ENCODE measurements at regions not wholly inside any gene's neighbourhood (a gene's known extent, or its start where the extent isn't known, plus 50 kb on each side); places are given as distances from the start of the nearest gene placed in this dataset.

DNA sequence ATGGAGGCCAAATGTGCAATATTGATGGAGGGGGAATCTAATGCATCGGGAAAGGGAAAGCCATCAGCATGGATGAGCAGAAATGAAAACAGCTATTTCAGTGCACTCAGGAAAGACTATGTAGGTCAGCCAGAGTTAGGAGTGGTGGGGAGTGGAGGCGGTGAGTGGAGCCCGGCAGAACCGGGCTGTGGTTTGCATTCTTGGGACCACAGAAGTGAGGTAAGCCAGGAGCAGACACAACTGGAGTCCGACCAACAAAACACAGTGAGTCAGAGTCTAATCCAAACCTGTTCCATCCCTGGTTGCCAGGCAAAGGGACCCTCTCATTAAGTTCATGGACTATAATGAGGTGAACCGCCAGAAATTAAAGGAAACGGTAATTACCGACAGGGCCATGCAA, 61.1 kb upstream of the RAB12 start:
- H3K27me3 ChIP-seq (ENCODE audit: control insufficient read depth, insufficient read depth, low read length, poor library complexity, severe bottlenecking), result no peaks in the 10 kb centered on the region
- no peaks in the 10 kb centered on the region for H3K4me1 ChIP-seq (ENCODE audit: control insufficient read depth, insufficient read depth, low read length)
- no peaks in the 10 kb centered on the region for H3K36me3 ChIP-seq (ENCODE audit: control insufficient read depth, insufficient read depth, low read length)
- Mint-ChIP-seq H3K36me3 (ENCODE audit: low read depth) (no peaks in the 10 kb centered on the region), H3K27me3 (ENCODE audit: insufficient read depth) (peaks cover 2% of the 10 kb centered on the region), H3K4me3 (no peak overlapping the region), H3K4me1 (peaks cover 6% of the 10 kb centered on the region), H3K27ac (no peak overlapping the region), H3K9me3 (no peaks in the 10 kb centered on the region)
- H3K9ac ChIP-seq (ENCODE audit: extremely low read depth, low read length, poor library complexity, severe bottlenecking), result no peak overlapping the region
- TF ChIP-seq, protein P1, sequence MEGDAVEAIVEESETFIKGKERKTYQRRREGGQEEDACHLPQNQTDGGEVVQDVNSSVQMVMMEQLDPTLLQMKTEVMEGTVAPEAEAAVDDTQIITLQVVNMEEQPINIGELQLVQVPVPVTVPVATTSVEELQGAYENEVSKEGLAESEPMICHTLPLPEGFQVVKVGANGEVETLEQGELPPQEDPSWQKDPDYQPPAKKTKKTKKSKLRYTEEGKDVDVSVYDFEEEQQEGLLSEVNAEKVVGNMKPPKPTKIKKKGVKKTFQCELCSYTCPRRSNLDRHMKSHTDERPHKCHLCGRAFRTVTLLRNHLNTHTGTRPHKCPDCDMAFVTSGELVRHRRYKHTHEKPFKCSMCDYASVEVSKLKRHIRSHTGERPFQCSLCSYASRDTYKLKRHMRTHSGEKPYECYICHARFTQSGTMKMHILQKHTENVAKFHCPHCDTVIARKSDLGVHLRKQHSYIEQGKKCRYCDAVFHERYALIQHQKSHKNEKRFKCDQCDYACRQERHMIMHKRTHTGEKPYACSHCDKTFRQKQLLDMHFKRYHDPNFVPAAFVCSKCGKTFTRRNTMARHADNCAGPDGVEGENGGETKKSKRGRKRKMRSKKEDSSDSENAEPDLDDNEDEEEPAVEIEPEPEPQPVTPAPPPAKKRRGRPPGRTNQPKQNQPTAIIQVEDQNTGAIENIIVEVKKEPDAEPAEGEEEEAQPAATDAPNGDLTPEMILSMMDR (conservative IDR thresholded peaks at IDR 0.05), result no peak
- 92 to 97% methylated on average over 6 to 8 of the region's 8 CpGs for WGBS, 2 experiments (ENCODE audit: insufficient coverage in 1 of 2, insufficient read length in 1 of 2)
- no peaks in the 10 kb centered on the region for H3K9me3 ChIP-seq (ENCODE audit: control insufficient read depth, low read length)
- no peak overlapping the region for H3K27ac ChIP-seq (ENCODE audit: low read depth, low read length)
- DNase-seq, result no peak
- no peak overlapping the region for H3K4me3 ChIP-seq (ENCODE audit: low read length)

GRCh38 chr18:8549254-8549757, 59.9 kb upstream of the RAB12 start:
- Histone ChIP-seq H3K9me3 (ENCODE audit: control insufficient read depth, low read length) (no peaks in the 10 kb centered on the region), H3K4me3 (ENCODE audit: low read length) (no peak overlapping the region), H3K27ac (ENCODE audit: low read depth, low read length) (no peak overlapping the region), H3K9ac (ENCODE audit: extremely low read depth, low read length, poor library complexity, severe bottlenecking) (no peak overlapping the region), H3K27me3 (ENCODE audit: control insufficient read depth, insufficient read depth, low read length, poor library complexity, severe bottlenecking) (no peaks in the 10 kb centered on the region), H3K36me3 (ENCODE audit: control insufficient read depth, insufficient read depth, low read length) (no peaks in the 10 kb centered on the region), H3K4me1 (ENCODE audit: control insufficient read depth, insufficient read depth, low read length) (no peaks in the 10 kb centered on the region)
- peaks cover 6% of the 10 kb centered on the region for H3K4me1 Mint-ChIP-seq
- DNase-seq, result no peak
- TF ChIP-seq, protein P1 (conservative IDR thresholded peaks at IDR 0.05), result no peak
- no peak overlapping the region for H3K27ac Mint-ChIP-seq
- H3K9me3 Mint-ChIP-seq, result no peaks in the 10 kb centered on the region
- H3K27me3 Mint-ChIP-seq (ENCODE audit: insufficient read depth), result peaks cover 2% of the 10 kb centered on the region
- no peaks in the 10 kb centered on the region for H3K36me3 Mint-ChIP-seq (ENCODE audit: low read depth)
- no peak overlapping the region for H3K4me3 Mint-ChIP-seq
- 89 to 95% methylated on average over 4 to 6 of the region's 6 CpGs for WGBS, 2 experiments (ENCODE audit: insufficient coverage in 1 of 2, insufficient read length in 1 of 2)

- Mint-ChIP-seq H3K9me3 (no peaks in the 10 kb centered on the region), H3K4me3 (no peak overlapping the region), H3K27me3 (ENCODE audit: insufficient read depth) (no peaks in the 10 kb centered on the region), H3K4me1 (peaks cover 6% of the 10 kb centered on the region), H3K36me3 (ENCODE audit: low read depth) (no peaks in the 10 kb centered on the region), H3K27ac (no peak overlapping the region)
- Histone ChIP-seq H3K4me3 (ENCODE audit: low read length) (no peak overlapping the region), H3K36me3 (ENCODE audit: control insufficient read depth, insufficient read depth, low read length) (no peaks in the 10 kb centered on the region), H3K4me1 (ENCODE audit: control insufficient read depth, insufficient read depth, low read length) (no peaks in the 10 kb centered on the region), H3K9ac (ENCODE audit: extremely low read depth, low read length, poor library complexity, severe bottlenecking) (no peak overlapping the region), H3K27me3 (ENCODE audit: control insufficient read depth, insufficient read depth, low read length, poor library complexity, severe bottlenecking) (no peaks in the 10 kb centered on the region), H3K9me3 (ENCODE audit: control insufficient read depth, low read length) (no peaks in the 10 kb centered on the region), H3K27ac (ENCODE audit: low read depth, low read length) (no peak overlapping the region)
- TF ChIP-seq, protein P1 (conservative IDR thresholded peaks at IDR 0.05), result no peak
- DNase-seq, result no peak
- WGBS, 2 experiments (ENCODE audit: insufficient coverage in 1 of 2, insufficient read length in 1 of 2), result 75 to 88% methylated on average over 4 of the region's 4 CpGs
These were observed 57.1 kb upstream of the RAB12 start for GRCh38 chr18:8552151-8552550.
